HepG2 (cell line): ENCODE measurements at regions not wholly inside any gene's neighbourhood (a gene's known extent, or its start where the extent isn't known, plus 50 kb on each side); places are given as distances from the start of the nearest gene placed in this dataset.

Source experiments
- ATAC-seq: fragments of 200-7000 bp; cut with Tn5 transposase; 3 replicates; pipeline ENCODE4 v1.9.1; 2020; ENCODE audit warnings: mild to moderate bottlenecking, moderate library complexity
- BruUV-seq: library from RNA; stranded (reverse); fragments of 400-500 nt; replicated peaks from 2 replicates; lab custom pipeline; 2021; lab: Mats Ljungman, UMichigan
- CTCF ChIA-PET: fragments of 300-600 bp; formaldehyde crosslinking; extraction: SDS; loops from one replicate; lab custom pipeline; 2021; ENCODE audit warnings: low total read pairs, inconsistent platforms, low intra/inter-chr PET ratio; lab: Yijun Ruan, JAX
- POLR2A ChIA-PET: fragments of 350-600 bp; sonication (Branson Sonifier 250); formaldehyde crosslinking; loops from one replicate; lab custom pipeline; 2020; ENCODE audit warnings: antibody characterized with exemption, inconsistent platforms; lab: Yijun Ruan, JAX
- DNase-seq: peaks from one replicate; pipeline ENCODE4 v3.0.0-alpha.2; 2015; ENCODE audit warnings: low spot score
- FAIRE-seq: peaks from 3 replicates; lab custom pipeline; 2011; peaks lifted over from hg19 to GRCh38; lab: Jason Lieb, UNC
- H2AFZ ChIP-seq: one replicate; pipeline ENCODE4 v1.6.1; 2011; ENCODE audit warnings: low read length, inconsistent platforms
- H3K27ac ChIP-seq: fragments of 300-600 bp; 3 replicates; pipeline ENCODE4 v1.8.0; 2011; ENCODE audit warnings: mixed run types, mild to moderate bottlenecking, mixed read lengths, low read length, inconsistent platforms; ENCODE audit not compliant: insufficient read depth; ENCODE audit errors: extremely low read length
- H3K27me3 ChIP-seq, 2 experiments: fragments of 200-600 bp in 1 of 2; 2 replicates in 1 of 2; 3 replicates in 1 of 2; pipeline versions ENCODE4 v1.6.0 to v1.8.0; 2011; ENCODE audit warnings: low read length in 2 of 2, mild to moderate bottlenecking in 2 of 2, moderate library complexity in 2 of 2, inconsistent platforms in 1 of 2; ENCODE audit not compliant: insufficient read depth in 2 of 2, control insufficient read depth in 1 of 2
- H3K36me3 ChIP-seq, 2 experiments: fragments of 200-600 bp in 1 of 2; replicated peaks in 1 of 2; 2 replicates in 1 of 2; 3 replicates in 1 of 2; pipeline versions ENCODE4 v1.5.1 to v1.8.0; 2011; ENCODE audit warnings: low read length in 2 of 2, inconsistent platforms in 1 of 2; ENCODE audit not compliant: insufficient read depth in 2 of 2, control insufficient read depth in 1 of 2
- H3K4me1 ChIP-seq: 2 replicates; pipeline ENCODE4 v1.5.1; 2012; ENCODE audit warnings: low read length, inconsistent platforms; ENCODE audit not compliant: insufficient read depth
- H3K4me2 ChIP-seq: 2 replicates; pipeline ENCODE4 v1.6.0; 2011; ENCODE audit warnings: low read depth, low read length, inconsistent platforms
- H3K4me3 ChIP-seq, 3 experiments: fragments of 200-600 bp in 1 of 3; sonication (generic), shearing (Covaris generic) in 1 of 3; replicated peaks in 1 of 3; 2 replicates each; pipeline ENCODE4 v1.5.1; 2011 to 2016; ENCODE audit warnings: low read length in 3 of 3, inconsistent platforms in 2 of 3, low read depth in 2 of 3, mild to moderate bottlenecking in 2 of 3, control low read depth in 1 of 3, mixed read lengths in 1 of 3; ENCODE audit not compliant: insufficient read depth in 1 of 3
- H3K79me2 ChIP-seq: one replicate; pipeline ENCODE4 v1.6.1; 2011; ENCODE audit warnings: low read length, inconsistent platforms; ENCODE audit not compliant: insufficient read depth
- H3K9ac ChIP-seq: 2 replicates; pipeline ENCODE4 v1.6.0; 2011; ENCODE audit warnings: mild to moderate bottlenecking, low read depth, low read length, inconsistent platforms; ENCODE audit not compliant: insufficient read depth
- H3K9me3 ChIP-seq: 2 replicates; pipeline ENCODE4 v1.5.1; 2012; ENCODE audit warnings: mild to moderate bottlenecking, low read length
- H4K20me1 ChIP-seq: 2 replicates; pipeline ENCODE4 v1.6.0; 2011; ENCODE audit warnings: inconsistent platforms, mild to moderate bottlenecking, low read length, moderate library complexity; ENCODE audit not compliant: insufficient read depth
- ARNT2 ChIP-seq: sonication (generic); formaldehyde crosslinking; IDR thresholded peaks from 2 replicates; pipeline ENCODE4 v1.8.0; 2022; ENCODE audit warnings: mild to moderate bottlenecking, low read depth, missing genetic modification reagents, moderate library complexity
- CREB1 ChIP-seq, 2 experiments: fragments of 450-650 bp in 1 of 2; IDR thresholded peaks; 2 replicates each; pipeline ENCODE4 v1.6.1; 2016 to 2017; ENCODE audit warnings: control low read depth in 1 of 2, mild to moderate bottlenecking in 1 of 2, missing compliant biosample characterization in 1 of 2, missing genetic modification characterization in 1 of 2
- ERF ChIP-seq: IDR thresholded peaks from 2 replicates; pipeline ENCODE4 v1.6.1; 2018; ENCODE audit warnings: missing biosample characterization, missing genetic modification reagents
- HNRNPK ChIP-seq: fragments of 200-400 bp; formaldehyde crosslinking; IDR thresholded peaks from 2 replicates; pipeline ENCODE4 v1.6.1; 2018; ENCODE audit warnings: low read length, low read depth, moderate library complexity, mild to moderate bottlenecking; ENCODE audit not compliant: poor library complexity, severe bottlenecking
- KDM4B ChIP-seq: sonication (generic); formaldehyde crosslinking; IDR thresholded peaks from 2 replicates; pipeline ENCODE4 v1.4.0; 2020; ENCODE audit warnings: missing genetic modification reagents
- KLF12 ChIP-seq: sonication (generic); formaldehyde crosslinking; IDR thresholded peaks from 2 replicates; pipeline ENCODE4 v1.4.0; 2020; ENCODE audit warnings: missing genetic modification reagents, borderline replicate concordance
- SMARCC2 ChIP-seq: fragments of 450-650 bp; IDR thresholded peaks from 2 replicates; pipeline ENCODE4 v1.6.1; 2017; ENCODE audit warnings: antibody characterized with exemption, mild to moderate bottlenecking
- ZNF329 ChIP-seq: sonication (generic); formaldehyde crosslinking; IDR thresholded peaks from 2 replicates; pipeline ENCODE4 v1.9.0; 2021; ENCODE audit warnings: low read depth, mild to moderate bottlenecking, missing genetic modification reagents
- ZNF33A ChIP-seq: sonication (generic); formaldehyde crosslinking; IDR thresholded peaks from 2 replicates; pipeline ENCODE4 v1.5.1; 2020; ENCODE audit warnings: missing genetic modification reagents, mild to moderate bottlenecking, moderate library complexity, borderline replicate concordance
- ZNF383 ChIP-seq: sonication (generic); formaldehyde crosslinking; IDR thresholded peaks from 2 replicates; pipeline ENCODE4 v1.4.0; 2020; ENCODE audit warnings: missing genetic modification reagents, mild to moderate bottlenecking, borderline replicate concordance
- ZNF549 ChIP-seq: sonication (generic); formaldehyde crosslinking; IDR thresholded peaks from 2 replicates; pipeline ENCODE4 v1.5.0; 2020; ENCODE audit warnings: missing genetic modification reagents
- ZNF788 ChIP-seq: sonication (generic); formaldehyde crosslinking; IDR thresholded peaks from 2 replicates; pipeline ENCODE4 v1.5.0; 2020; ENCODE audit warnings: mild to moderate bottlenecking, missing genetic modification reagents, borderline replicate concordance
- ZNF83 ChIP-seq: sonication (generic); formaldehyde crosslinking; IDR thresholded peaks from 2 replicates; pipeline ENCODE4 v1.4.0; 2020; ENCODE audit warnings: missing genetic modification reagents, mild to moderate bottlenecking, borderline replicate concordance
- WGBS: methylation state at CpG from one replicate; pipeline ENCODE4 v1.1.6; 2017; ENCODE audit warnings: low lambda C conversion rate; 5-methylcytosine and 5-hydroxymethylcytosine counted together
- in situ Hi-C: cut with HindIII; loops from 2 replicates; pipeline ENCODE4 v1.10.0; 2017; ENCODE audit warnings: low pct_unique_long_range_greater_than_20kb; ENCODE audit not compliant: extremely low pct_ligation_motif_present
- intact Hi-C: fragments of 100-400 bp; cut with micrococcal nuclease; formaldehyde crosslinking; loops from one replicate; pipeline ENCODE4 v1.10.0; 2022; ENCODE audit not compliant: unreplicated experiment
- TF ChIP-seq, protein P1 (sequence below): fragments of 450-650 bp; IDR thresholded peaks from 2 replicates; pipeline ENCODE4 v1.6.1; 2017; ENCODE audit warnings: mild to moderate bottlenecking
- TF ChIP-seq, protein P2 (sequence below): sonication (generic); formaldehyde crosslinking; IDR thresholded peaks from 2 replicates; pipeline ENCODE4; 2020; ENCODE audit warnings: missing genetic modification reagents, mild to moderate bottlenecking, borderline replicate concordance

DNA sequence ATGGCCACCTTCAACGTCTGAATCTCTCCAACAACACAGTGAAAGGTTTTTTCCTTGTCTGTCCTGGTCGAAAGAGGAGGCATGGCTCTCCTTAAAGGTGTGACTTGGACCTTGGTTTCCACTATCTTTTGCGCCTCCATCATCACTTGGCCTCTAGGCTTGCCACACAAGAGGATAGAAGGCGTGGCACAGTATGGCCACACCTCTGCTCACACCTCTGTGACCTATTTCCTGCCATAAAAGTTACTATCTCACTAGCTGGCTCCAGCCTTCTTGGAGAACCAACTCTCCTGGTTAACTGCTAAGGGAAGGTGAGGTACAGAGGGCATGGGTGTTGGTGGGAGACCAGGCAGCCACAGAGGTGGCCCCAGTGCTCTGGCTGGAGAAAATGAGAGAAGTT lies 165.9 kb downstream of the UXS1 start:
- Histone ChIP-seq H3K4me1 (peaks cover 22% of the 10 kb centered on the region), H3K79me2 (no peaks in the 10 kb centered on the region), H3K27ac (no peak overlapping the region), H3K4me2 (no peak overlapping the region), H3K9me3 (no peaks in the 10 kb centered on the region), H3K9ac (no peak overlapping the region), H4K20me1 (no peaks in the 10 kb centered on the region), H2AFZ (no peak overlapping the region), H3K4me3 (no peak overlapping the region), H3K36me3 (no peaks in the 10 kb centered on the region), H3K27me3 (peaks cover 4 to 17% of the 10 kb centered on the region in 2 experiments; a peak in 3 of 5 replicates)
- FAIRE-seq, result no peak
- in situ Hi-C loops (no loop called here), intact Hi-C loops (no loop called here)
- no peak for DNase-seq
- CTCF ChIA-PET, result no interaction called here
- POLR2A ChIA-PET, result no interaction called here
- 20% methylated on average over 4 of the region's 4 CpGs for WGBS
- no TSS peak for BruUV-seq
- ATAC-seq, result no peak
- no peak for TF ChIP-seq KLF12
- no peak for TF ChIP-seq SMARCC2
- no peak for TF ChIP-seq CREB1 (IDR thresholded peaks at IDR 0.05)
- no peak for TF ChIP-seq CREB1 (CRISPR knock-in tag; IDR thresholded peaks at IDR 0.05)
- no peak for TF ChIP-seq ERF
- TF ChIP-seq, protein P1, sequence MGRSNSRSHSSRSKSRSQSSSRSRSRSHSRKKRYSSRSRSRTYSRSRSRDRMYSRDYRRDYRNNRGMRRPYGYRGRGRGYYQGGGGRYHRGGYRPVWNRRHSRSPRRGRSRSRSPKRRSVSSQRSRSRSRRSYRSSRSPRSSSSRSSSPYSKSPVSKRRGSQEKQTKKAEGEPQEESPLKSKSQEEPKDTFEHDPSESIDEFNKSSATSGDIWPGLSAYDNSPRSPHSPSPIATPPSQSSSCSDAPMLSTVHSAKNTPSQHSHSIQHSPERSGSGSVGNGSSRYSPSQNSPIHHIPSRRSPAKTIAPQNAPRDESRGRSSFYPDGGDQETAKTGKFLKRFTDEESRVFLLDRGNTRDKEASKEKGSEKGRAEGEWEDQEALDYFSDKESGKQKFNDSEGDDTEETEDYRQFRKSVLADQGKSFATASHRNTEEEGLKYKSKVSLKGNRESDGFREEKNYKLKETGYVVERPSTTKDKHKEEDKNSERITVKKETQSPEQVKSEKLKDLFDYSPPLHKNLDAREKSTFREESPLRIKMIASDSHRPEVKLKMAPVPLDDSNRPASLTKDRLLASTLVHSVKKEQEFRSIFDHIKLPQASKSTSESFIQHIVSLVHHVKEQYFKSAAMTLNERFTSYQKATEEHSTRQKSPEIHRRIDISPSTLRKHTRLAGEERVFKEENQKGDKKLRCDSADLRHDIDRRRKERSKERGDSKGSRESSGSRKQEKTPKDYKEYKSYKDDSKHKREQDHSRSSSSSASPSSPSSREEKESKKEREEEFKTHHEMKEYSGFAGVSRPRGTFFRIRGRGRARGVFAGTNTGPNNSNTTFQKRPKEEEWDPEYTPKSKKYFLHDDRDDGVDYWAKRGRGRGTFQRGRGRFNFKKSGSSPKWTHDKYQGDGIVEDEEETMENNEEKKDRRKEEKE, result no peak
- TF ChIP-seq ZNF383 (CRISPR knock-in tag), result no peak
- TF ChIP-seq HNRNPK, result no peak
- TF ChIP-seq ZNF549 (CRISPR knock-in tag), result no peak
- TF ChIP-seq ARNT2 (CRISPR knock-in tag), result no peak
- TF ChIP-seq ZNF83, result no peak
- TF ChIP-seq, protein P2, sequence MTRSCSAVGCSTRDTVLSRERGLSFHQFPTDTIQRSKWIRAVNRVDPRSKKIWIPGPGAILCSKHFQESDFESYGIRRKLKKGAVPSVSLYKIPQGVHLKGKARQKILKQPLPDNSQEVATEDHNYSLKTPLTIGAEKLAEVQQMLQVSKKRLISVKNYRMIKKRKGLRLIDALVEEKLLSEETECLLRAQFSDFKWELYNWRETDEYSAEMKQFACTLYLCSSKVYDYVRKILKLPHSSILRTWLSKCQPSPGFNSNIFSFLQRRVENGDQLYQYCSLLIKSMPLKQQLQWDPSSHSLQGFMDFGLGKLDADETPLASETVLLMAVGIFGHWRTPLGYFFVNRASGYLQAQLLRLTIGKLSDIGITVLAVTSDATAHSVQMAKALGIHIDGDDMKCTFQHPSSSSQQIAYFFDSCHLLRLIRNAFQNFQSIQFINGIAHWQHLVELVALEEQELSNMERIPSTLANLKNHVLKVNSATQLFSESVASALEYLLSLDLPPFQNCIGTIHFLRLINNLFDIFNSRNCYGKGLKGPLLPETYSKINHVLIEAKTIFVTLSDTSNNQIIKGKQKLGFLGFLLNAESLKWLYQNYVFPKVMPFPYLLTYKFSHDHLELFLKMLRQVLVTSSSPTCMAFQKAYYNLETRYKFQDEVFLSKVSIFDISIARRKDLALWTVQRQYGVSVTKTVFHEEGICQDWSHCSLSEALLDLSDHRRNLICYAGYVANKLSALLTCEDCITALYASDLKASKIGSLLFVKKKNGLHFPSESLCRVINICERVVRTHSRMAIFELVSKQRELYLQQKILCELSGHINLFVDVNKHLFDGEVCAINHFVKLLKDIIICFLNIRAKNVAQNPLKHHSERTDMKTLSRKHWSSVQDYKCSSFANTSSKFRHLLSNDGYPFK, result no peak
- no peak for TF ChIP-seq ZNF329 (CRISPR knock-in tag)
- no peak for TF ChIP-seq ZNF788
- no peak for TF ChIP-seq ZNF33A (CRISPR knock-in tag)
- TF ChIP-seq KDM4B (CRISPR knock-in tag), result no peak
